EL (cell line): ENCODE measurements at regions not wholly inside any gene's neighbourhood (a gene's known extent, or its start where the extent isn't known, plus 50 kb on each side); places are given as distances from the start of the nearest gene placed in this dataset.

ENCODE experiments used
- DNase-seq: peaks from one replicate; pipeline ENCODE4 v3.0.0-alpha.2; 2016

GRCh38 chr9:20291201-20291600 lies 331.1 kb downstream of the MLLT3 start:
- no peak for DNase-seq

- DNase-seq = no peak
Measured at GRCh38 chr9:20290257-20290656, 332.0 kb downstream of the MLLT3 start.

GRCh38 chr9:20289423-20290010 lies 332.8 kb downstream of the MLLT3 start:
- no peak for DNase-seq

- DNase-seq = no peak
Measured at GRCh38 chr9:20286969-20287368, 335.3 kb downstream of the MLLT3 start.

DNA sequence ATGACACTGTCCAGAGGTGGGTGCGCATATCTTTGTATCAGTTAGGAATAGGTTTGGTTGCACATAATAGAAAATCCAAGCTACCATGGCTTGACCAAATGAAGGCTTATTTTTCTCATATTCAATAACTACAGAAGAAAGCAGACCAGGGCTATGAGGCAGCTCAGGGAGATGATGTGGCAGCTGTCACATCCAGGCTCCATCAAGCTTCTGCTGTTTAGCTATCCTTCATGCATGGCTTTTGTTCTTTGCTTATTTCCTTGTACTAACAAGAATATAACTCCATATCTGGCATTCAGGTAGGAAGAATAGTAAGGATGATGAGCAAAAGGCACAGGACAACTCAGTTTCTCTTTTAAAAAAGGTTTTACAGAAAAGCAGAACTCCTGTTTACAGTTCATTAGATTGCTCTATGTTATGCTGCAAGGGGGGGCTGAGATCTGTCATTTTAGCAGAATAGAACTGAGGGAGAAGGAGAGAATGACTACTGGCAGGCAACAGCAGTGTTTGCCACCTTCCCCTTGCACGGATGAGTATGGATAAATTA lies 336.1 kb downstream of the MLLT3 start:
- no peak for DNase-seq

GRCh38 chr9:20284601-20285289 lies 337.6 kb downstream of the MLLT3 start:
- DNase-seq = no peak

DNA sequence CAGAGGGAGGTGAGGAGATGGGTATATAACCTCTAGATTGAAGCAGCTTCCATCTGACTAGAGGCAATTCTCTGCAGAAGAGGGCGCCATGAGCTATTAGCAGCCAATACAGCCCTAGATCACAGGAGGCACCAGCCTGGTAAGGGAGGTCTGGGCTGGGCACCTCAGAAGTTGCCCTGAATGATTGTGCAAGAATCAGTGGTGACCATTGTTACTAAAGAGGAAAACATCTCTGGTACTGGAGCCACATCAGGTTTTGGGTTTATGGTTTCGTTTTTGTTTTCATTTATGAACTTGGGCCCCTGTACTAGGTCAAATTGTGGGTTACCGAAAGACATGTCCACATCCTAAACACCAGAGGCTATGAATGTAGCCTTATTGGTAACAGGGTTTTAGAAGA lies 342.0 kb downstream of the MLLT3 start:
- no peak for DNase-seq

DNA sequence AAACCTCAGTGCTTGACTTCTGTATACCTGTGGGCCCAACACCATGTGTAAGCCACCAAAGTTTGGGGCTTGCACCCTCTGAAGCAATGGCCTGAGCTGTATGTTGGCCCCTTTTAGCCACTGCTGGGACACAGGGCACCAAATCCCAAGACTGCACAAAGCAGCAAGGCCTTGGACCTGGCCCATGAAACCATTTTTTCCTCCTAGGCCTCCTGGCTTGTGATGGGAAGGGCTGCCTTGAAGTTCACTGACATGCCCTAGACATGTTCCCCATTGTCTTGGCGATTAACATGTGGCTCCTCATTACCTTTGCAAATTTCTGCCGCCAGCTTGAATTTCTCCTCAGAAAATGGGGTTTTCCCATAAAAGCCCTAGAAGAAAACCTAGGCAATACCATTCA lies 345.5 kb downstream of the MLLT3 start:
- no peak for DNase-seq

DNA sequence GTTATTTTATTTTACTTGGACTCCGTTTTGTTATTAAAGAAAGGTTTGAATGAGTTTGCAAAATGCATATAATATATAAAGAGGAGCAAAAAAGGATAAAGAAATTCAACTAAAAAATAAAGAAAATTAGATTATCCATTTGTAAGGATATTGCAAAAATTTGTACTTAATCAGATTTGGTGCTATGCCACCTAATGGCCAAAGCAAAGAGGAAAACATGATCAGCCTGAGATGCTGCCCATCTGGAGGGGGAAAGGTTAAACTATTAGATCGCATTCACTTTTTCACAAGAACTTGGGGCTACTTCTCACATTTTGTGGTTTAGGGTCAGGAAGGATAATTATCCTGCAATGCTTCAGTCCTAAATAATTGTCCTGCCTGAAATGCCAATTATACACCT lies 350.6 kb downstream of the MLLT3 start:
- no peak for DNase-seq

- peak; percentile 4 for DNase-seq
Measured at GRCh38 chr9:20271096-20271495, 351.2 kb downstream of the MLLT3 start.

DNA sequence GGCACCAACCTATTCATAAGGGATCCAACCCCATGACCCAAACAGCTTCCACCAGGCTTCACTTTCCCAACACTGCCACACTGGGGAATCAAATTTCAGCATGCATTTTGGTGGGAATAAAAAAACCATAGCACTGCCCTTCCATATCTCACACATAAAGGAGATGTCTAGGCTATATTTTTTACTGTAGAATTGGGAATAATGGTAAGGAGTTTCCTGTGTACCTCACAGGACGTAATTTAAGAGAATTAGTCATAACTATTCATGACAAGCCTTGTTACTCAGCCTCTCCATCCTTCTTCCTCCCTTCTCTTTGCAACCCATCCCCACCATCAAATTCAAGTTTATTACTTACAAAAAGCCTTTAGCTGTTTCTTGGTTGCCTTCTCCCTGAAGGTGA lies 352.1 kb downstream of the MLLT3 start:
- DNase-seq = no peak

DNA sequence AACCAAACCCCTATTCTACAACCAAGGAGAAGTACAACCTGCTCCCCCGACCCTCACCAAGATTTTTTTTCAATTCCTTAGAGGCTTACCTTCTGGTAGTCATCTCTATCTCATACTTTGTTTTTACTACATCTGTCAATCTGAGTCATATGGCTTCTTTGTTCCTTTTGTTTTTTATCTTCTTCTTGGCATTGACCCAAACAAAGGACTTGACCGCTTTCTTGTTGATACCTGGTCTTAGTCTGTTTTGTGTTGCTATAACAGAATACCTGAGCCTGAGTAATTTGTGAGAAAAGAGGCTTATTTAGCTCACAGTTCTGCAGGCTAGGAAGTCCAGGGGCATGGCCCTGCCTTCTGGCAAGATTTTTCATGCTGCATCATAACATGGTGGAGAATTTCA lies 352.7 kb downstream of the MLLT3 start:
- DNase-seq = no peak

- DNase-seq = no peak
Measured at GRCh38 chr9:20264896-20265295, 357.4 kb downstream of the MLLT3 start.

DNA sequence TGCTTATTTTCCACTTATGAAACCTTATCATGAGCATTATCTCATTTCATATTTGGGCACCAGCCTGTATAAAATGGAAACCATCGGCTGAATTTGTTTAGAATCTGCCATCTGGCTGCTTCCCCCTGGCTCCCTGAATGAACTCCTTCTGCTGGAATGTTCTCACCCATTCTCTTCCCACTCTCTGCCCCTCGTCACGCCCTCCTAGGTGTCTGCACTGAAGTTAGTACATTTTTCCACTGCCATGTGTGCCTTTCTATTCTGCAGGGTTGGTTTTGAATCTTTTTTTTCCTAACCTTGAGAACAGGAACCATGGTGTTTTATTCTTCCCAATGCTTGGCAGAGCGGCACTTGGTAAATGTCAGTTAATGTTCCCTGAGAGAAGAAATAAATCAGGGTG lies 359.7 kb downstream of the MLLT3 start:
- DNase-seq = no peak

DNA sequence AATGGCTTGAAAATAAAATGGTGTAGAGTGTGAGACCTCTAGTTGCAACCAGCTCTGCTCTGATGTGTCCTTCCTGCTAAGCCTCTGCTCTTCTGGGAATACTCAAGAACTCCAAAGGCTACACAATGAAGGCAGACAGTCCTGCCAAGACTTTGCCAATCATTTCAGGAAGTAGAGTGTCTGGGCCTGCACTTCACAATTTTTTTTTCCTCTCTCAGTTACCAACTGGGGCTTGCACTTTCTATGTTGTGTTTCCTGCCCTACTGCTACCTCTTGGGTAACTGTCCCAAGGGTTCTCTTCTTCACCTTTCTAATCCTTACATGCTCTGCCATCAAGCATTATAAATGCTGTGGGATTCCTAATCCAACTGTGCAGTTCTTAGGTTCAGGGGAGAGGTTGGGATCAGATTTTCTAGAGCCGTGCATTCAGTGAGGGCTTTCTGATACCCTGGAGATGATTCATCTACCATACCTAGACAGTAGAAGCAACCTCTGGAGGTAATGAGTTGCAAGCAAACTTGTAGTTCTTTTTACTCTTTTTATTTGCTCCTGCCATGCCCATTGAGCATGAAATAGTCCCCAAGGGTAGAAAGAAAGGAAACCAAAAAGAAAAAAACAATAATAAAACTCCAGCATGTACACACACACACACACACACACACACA lies 365.9 kb downstream of the MLLT3 start:
- no peak for DNase-seq

GRCh38 chr9:20255052-20255451 lies 367.2 kb downstream of the MLLT3 start:
- DNase-seq = no peak

GRCh38 chr9:20253635-20254034 lies 368.7 kb downstream of the MLLT3 start:
- peak; percentile 2 for DNase-seq

DNA sequence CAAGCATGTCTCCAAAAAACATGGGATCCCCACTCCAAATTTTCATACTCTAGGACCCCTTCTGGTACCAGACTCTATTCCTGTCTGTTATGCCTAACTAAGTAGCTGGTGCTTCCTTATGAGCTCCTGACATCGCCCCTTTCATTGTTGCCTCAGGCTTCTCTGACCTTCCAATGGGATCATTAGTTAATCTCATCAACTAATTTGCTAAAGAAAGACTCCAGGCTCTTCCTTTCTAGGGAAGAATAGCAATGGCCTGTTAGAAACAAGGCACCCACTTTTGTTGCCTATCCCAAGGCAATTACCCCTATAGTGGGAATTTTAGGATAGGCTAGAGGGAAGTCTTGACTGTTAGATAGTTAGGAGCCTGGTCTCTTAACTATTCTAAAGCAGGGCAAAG lies 369.5 kb downstream of the MLLT3 start:
- no peak for DNase-seq

GRCh38 chr9:20250791-20251190 lies 371.5 kb downstream of the MLLT3 start:
- no peak for DNase-seq

DNA sequence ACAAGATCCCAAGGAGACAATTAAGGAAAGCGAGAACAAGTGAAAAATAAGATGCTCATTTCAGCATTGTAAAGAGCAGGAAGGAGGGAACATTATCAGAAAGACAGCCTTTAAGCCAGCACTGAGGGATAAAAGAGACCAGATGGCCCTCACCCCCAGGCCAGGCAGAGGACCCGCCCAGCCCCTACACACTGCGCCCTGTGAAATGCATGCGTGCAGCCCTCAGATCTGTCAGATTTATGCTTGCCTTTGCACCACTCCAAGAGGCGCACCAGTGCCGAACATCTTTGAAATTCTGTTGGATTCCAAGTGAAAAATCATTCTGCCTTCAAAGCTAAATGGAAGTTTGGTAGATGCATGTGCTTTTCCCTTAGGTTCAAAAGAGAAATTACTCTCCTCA lies 378.0 kb downstream of the MLLT3 start:
- DNase-seq = no peak

DNA sequence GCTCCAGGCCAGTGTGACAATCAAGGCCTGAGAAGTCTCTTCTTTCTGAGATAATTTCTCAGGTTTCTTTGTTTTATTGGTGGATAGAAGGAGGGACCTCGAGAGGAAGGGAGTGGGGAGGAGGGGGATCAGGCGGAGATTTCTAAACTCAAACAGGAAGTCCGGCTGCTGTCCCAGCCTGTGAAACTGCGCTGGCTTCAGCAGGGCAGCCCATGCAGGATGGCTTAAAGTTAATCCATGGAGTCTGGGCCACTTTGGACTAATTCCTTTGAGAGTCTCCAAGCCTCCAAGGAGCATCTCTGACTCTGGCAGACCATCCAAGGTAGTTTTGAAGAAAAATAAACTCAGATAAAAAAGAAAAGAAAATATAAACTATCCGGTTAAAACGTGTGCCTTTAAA lies 378.5 kb downstream of the MLLT3 start:
- DNase-seq = no peak

- DNase-seq = no peak
Measured at GRCh38 chr9:20242510-20243189, 379.6 kb downstream of the MLLT3 start.

DNA sequence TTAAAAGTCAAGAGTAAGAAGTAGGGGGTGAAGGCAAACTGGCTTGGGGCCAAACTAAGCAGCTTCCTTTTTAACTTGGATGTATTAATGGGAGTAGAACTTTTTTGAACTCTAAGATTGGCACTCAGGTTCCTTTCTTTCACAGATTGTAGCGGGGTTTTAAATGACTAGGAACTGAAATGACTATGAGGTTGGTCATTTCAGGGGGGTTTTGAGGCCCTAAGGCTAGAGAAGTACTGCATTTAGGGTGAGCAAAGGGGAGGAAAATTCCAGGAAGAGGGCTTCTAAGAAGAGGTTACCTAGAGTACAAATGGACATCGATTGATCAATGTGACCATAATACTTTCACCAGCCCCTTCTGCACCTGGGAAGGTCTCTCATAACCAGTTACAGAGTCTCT lies 381.8 kb downstream of the MLLT3 start:
- DNase-seq = no peak

DNA sequence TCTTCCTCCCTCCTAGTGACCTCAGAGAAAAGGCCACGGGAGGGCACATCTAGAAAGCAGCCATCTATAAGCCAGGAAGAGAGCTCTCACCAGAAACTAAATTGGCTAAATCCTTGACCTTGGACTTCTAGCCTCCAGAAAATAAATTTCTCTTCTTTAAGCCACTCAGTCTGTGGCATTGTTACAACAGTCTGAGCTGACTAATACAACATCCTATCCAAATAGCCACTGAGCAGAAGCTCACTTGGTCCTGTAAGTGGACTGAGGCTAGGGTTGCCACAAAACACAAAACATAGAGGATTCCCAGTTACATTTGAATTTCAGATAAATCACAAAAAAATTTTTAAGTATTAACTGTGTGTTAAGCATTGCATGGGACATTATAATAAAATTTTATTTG lies 383.4 kb downstream of the MLLT3 start:
- DNase-seq = no peak
